GM19035 (cell line): ENCODE measurements at regions not wholly inside any gene's neighbourhood (a gene's known extent, or its start where the extent isn't known, plus 50 kb on each side); places are given as distances from the start of the nearest gene placed in this dataset.

Source experiments
- ATAC-seq: cut with Tn5 transposase; IDR thresholded peaks from one replicate; pipeline ENCODE4 v1.9.1; 2021; ENCODE audit not compliant: unreplicated experiment

GRCh38 chr1:70919706-70920323 lies 127.8 kb downstream of the PTGER3 start:
- ATAC-seq: no peak
